GM18508 (cell line): ENCODE measurements at regions not wholly inside any gene's neighbourhood (a gene's known extent, or its start where the extent isn't known, plus 50 kb on each side); places are given as distances from the start of the nearest gene placed in this dataset.

ENCODE experiments used
- ATAC-seq: cut with Tn5 transposase; IDR thresholded peaks from one replicate; pipeline ENCODE4 v1.9.1; 2021; ENCODE audit warnings: moderate number of reproducible peaks; ENCODE audit not compliant: insufficient read depth, unreplicated experiment

- no peak for ATAC-seq
Measured at GRCh38 chr14:48937541-48938195, 648.5 kb downstream of the RPS29 start.

GRCh38 chr14:48936849-48937248 is 649.3 kb downstream of the RPS29 start:
- no peak for ATAC-seq

- ATAC-seq: no peak
Measured at GRCh38 chr14:48936362-48936761, 649.8 kb downstream of the RPS29 start.

- ATAC-seq: no peak
Measured at GRCh38 chr14:48925184-48925583, 661.0 kb downstream of the RPS29 start.

GRCh38 chr14:48914921-48915320 is 671.3 kb downstream of the RPS29 start:
- ATAC-seq: no peak

GRCh38 chr14:48914382-48914781 is 671.8 kb downstream of the RPS29 start:
- no peak for ATAC-seq

- ATAC-seq: no peak
Measured at GRCh38 chr14:48900565-48900964, 685.6 kb downstream of the RPS29 start.

GRCh38 chr14:48890333-48890732 is 695.8 kb downstream of the RPS29 start:
- no peak for ATAC-seq

- ATAC-seq: no peak
Measured at GRCh38 chr14:48876806-48877340, 709.3 kb downstream of the RPS29 start.

- no peak for ATAC-seq
Measured at GRCh38 chr14:48874711-48875110, 711.5 kb downstream of the RPS29 start.

- ATAC-seq: no peak
Measured at GRCh38 chr14:48857366-48857765, 728.8 kb downstream of the RPS29 start.

GRCh38 chr14:48853159-48853558 is 733.0 kb downstream of the RPS29 start:
- ATAC-seq: no peak

GRCh38 chr14:48849741-48850322 is 736.3 kb downstream of the RPS29 start:
- no peak for ATAC-seq

- no peak for ATAC-seq
Measured at GRCh38 chr14:48842785-48843184, 743.4 kb downstream of the RPS29 start.

GRCh38 chr14:48826058-48826457 is 760.1 kb downstream of the RPS29 start:
- no peak for ATAC-seq

GRCh38 chr14:48814562-48814961 is 771.6 kb downstream of the RPS29 start:
- ATAC-seq: no peak

- ATAC-seq: no peak
Measured at GRCh38 chr14:48805315-48805714, 780.9 kb downstream of the RPS29 start.

- no peak for ATAC-seq
Measured at GRCh38 chr14:48792376-48793024, 793.7 kb downstream of the RPS29 start.

GRCh38 chr14:48788771-48789170 is 797.4 kb downstream of the RPS29 start:
- no peak for ATAC-seq

GRCh38 chr14:48786498-48786897 is 799.7 kb downstream of the RPS29 start:
- ATAC-seq: no peak

- no peak for ATAC-seq
Measured at GRCh38 chr14:48771717-48772116, 814.5 kb downstream of the RPS29 start.

GRCh38 chr14:48751293-48751692 is 834.9 kb downstream of the RPS29 start:
- no peak for ATAC-seq
